AML-193 (cell line): ENCODE measurements at regions not wholly inside any gene's neighbourhood (a gene's known extent, or its start where the extent isn't known, plus 50 kb on each side); places are given as distances from the start of the nearest gene placed in this dataset.
"Not testable (repeated sequence)": the region's sequence is repeated elsewhere in the genome, so short reads cannot be mapped to it uniquely, and the experiment has no call there.

Experiments
- DNase-seq, 2 experiments: peaks; one replicate each; lab custom pipeline; 2025; lab: John Stamatoyannopoulos, UW

DNA sequence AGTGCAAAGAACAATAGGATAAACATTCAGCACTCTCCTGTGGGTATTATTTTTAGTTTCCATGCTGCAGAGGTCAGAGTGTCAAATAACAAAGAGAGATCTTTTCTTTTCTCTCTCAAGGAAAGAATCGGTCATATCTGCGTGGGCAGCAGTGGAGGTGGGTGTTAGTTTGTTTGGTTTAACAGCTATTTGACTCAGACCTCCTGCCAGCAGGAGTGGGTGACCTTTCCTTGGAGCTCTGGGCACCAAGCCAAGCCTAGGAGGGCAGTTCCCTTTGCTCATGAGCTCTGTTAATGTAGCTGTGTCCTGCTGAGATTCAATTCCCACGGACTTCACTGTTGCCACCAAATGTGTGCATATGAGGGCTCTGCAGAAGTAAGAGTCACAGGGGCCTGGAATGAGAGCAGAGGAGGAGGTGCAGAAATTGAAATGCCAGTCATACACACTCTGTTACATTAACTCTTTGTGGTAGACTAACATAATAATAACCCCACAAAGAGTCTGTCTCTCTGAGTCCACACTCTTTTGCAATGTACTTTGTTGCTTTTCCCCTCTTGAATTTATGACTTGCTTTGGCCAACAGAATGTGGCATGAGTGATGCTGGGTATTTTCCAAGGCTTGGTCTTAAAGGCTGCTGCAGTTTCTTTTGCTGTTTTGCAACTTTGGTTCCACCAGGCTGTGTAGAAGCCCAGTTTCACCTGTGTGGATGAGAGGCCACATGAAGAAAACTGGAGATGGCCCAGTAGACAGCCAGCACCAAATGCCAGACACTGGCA lies 76.0 kb upstream of the GRK3 start:
- DNase-seq = no peak

DNA sequence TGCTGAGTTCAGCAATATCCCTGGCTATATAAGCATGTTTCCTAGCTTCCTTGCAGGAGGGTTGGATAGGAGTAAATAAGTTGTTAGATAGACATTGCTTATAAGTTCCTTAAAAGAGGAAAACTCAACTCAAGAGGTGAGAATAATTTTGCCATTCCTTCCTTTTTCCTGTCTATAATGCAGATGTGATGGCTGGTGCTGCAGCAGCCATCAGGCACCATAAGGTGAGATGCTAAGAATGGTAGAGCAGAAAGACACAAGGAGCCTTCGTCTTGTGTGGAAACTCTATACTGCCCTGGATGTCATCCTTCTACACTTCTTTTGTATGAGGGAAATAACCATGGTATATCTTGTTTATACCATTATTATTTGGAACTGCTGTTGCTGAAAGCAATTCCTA lies 74.5 kb upstream of the GRK3 start:
- no peak for DNase-seq

DNA sequence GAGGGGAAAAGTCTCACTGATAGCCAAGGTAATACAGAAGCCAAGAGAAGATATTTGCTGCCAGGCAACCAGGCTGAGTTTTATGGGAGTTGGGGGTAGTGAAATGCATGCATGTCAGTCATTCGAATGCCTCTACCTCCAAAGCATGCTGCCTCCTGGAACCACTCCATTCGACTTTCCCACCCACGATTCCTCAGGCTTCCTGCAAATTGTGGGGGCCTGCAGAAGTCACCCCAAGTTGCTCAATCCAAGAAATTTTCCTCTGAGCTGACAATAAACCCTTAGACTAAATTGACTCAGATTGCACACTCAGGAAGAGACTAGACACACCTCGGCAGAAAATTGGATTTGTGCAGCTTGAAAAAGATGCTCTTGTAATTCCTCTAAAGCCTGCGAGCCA lies 73.6 kb upstream of the GRK3 start:
- no peak for DNase-seq

DNA sequence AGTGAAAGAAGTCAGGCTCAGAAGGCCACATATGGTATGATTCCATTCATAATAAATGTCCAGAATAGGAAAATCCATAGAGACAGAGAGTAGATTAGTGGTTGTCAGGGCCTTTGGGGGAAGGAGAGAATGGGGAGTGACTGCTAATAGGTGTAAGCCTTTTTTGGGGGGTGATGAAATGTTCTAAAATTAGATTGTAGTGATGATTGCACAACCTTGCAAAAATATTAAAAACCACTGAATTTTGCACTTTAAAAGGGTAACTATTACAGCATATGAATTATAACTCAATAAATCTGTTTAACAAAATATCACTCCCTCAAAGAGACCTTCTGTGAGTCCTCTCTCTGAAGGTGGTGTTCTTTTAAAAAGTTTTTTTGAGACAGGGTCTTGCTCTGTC lies 72.3 kb upstream of the GRK3 start:
- no peak for DNase-seq

DNA sequence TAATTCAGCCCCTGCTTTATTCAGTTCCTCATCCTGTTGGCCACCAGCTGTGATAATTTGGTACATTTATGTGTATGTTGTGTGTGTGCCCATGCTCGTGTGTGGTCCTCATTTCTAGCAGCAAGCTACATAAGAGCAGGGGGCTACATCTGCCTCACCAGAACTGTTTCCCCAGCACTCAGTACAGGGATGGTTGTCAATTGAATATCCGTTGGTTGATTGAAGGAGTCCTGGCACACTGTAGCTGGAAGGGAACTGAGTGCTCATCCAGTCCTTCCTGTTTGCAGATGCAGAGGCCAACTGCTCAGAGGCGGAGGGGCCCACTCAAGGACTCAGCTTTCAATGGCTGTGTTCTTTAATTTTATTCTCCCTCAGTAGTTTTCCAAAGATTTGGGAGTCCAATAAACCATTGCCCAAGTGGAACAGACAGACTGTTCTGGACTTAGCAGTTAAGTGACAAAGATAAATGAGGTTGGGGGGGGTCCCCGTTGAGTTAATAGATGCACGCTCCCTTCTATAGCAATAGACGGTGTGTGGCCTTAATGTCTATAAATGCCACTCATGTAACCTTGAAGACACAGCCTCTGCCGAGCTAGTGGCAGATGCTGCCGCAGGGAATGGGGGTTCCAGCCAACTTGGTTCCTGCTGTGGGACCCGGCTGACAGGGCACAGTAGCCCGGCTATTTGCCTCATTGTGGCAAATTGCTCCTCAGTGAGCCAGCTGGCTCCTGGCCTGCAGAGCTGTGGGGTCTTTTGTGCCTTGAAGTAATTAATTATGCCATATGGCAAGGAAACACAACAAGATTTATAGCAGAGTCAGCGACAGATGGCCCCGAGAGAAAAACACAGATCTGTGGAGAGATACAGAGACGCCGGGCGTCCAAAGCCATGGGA lies 71.4 kb upstream of the GRK3 start:
- DNase-seq = no peak

DNA sequence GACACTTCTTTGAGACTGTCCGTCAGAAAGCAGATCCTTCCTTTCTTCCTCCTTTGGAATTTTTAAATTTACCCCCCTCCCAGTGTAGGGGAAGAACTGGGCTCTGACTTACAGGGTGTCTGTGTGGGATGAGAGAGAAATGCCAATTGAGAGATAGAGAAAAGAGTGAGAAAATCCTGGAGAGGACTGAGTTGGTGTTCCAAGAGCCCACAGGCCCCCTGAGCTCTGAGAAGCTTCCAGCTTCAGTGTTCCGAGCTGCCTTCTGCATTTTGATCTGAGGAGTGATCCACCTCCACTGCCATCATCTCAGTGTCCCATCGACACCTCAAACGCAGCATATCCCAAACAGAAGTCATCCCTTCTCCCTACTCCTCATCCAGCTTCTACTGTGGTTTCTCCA lies 70.7 kb upstream of the GRK3 start:
- no peak for DNase-seq

DNA sequence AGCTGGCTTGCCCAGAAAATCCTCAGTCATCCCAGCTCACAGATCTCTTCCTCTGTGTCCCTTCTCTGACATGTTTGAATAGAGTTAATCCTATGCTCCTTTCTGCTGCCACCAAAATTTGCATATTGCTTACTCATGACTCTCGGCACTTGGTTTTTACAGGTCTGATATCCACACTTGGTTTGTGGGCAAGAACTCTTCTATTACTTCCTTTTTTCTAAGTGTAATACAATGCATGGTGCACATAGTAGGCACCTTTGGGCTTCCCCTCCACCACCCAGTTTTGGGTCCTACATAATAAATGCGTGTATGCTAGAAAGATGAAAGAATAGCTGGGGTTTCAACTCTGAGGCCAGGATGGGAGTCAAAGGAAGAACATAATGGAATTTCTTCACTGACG lies 69.7 kb upstream of the GRK3 start:
- no peak for DNase-seq

DNA sequence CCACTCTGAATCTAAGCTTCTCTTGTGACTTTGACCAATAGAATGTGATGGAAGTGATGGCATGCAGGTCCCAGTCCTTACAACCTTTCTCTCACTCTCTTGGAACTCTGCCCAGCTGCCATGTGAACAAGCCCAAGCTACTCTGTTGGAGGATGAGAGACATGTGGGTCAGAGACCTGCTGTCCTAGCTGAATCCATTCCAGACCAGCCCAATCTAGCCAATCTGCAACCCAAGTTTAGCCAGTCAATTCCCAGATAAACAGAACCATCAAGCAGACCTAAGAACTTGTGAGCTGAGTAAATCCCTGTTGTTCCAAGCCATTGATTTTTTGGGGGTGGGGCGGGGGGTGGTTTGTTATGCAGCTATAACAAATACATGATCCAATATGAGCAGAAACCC lies 69.2 kb upstream of the GRK3 start:
- no peak for DNase-seq

DNA sequence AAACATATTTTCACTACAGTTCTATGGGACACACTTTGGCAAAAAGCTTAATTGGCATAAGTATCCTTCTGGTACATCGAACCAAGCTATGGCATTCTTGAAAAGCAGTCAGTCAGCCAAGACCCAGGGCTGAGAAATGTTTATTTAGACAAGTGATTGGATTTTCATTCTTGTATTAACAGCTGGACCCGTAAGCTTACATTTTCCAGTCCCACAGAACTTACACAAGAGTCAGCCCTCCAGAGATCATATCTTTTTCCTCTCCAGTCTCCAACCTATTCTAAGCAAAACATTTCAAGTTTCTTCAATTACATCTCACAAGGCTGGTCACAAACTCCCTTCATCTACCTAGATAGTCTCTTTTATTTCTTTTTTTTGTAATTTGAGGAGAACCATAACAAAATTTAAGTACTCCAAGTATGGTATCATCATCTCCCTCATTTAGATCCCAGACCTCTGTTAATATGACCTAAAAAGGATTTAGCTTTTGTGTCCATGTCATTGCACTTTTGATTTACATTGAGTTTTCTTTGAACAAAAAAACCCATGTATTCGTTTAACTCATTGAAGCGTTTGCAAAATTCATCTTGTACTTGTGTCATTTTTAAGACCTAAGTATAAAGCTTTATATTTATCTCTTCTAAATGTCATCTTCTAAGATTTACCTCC lies 67.9 kb upstream of the GRK3 start:
- DNase-seq = no peak

DNA sequence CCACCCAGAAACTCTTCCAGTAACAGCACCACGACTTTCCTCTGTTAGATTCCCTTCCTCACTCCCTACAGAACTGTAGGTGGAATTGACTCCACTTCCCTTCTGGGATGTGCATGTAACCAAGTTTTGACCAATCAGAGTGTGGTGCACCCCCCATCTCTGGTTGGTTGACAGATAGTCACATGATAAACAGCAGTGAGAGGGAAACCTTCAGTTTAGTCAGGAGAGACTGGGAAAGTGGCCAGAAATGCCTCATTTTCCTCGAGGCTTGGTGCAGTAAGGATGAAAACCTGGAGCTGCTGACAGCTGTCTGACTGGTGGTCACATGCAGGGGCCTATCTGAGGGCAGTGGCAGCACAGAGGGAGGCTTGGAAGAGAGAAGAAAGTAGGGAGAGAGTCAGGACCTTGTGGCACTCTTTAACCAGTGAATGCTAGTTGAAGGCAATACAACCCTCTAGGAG lies 67.3 kb upstream of the GRK3 start:
- DNase-seq = no peak

DNA sequence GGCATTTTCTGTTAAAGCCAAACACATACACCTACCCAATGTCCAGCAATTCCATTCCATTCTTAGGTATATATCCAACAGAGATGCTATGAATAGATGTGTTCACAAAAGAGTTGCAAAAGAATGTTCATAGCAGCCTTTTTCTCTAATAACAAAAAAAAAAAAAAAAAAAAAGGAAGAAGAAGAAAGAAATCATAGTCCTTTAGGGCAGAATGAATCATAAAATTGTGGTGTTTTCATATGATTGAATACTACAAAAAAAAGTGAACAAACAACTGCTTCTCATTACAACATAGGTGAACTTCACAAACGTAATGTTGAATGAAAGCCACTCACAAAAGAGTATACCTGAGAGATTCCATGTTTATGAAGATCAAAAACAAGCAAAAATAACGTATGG lies 66.8 kb upstream of the GRK3 start:
- no peak for DNase-seq

DNA sequence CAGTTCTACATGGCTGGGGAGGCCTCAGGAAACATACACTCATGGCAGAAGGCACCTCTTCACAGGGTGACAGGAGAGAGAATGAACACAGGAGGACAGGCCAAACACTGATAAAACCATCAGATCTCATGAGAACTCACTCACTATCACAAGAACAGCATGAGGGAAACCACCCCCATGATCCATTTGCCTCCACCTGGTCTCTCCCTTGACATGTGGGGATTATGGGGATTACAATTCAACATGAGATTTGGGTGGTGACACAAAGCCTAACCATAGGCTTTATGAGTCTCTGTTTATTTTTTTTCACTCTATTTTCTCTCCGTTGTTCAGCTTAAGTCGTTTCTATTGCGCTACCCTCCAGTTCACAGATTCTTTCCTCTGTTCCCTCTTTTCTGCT lies 63.8 kb upstream of the GRK3 start:
- DNase-seq = not testable (repeated sequence)

DNA sequence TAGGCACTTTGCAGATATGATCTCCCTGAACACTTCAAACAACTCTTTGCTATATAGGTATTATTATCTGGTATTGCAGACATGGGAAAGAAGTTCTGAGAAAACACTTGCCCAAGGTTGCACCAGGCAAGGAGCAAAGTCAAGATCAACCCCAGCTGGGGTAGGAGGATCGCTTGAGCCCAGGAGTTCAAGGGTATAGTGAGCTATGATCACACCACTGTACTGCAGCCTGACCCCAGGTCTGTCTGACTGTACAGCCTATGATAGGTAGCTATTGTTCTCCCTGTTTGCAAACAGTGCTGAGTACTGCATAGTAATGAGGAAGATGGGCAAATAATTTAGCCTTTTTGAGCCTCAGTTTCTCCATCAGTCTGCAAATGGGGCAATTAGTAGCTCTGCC lies 60.5 kb upstream of the GRK3 start:
- not testable (repeated sequence) for DNase-seq

DNA sequence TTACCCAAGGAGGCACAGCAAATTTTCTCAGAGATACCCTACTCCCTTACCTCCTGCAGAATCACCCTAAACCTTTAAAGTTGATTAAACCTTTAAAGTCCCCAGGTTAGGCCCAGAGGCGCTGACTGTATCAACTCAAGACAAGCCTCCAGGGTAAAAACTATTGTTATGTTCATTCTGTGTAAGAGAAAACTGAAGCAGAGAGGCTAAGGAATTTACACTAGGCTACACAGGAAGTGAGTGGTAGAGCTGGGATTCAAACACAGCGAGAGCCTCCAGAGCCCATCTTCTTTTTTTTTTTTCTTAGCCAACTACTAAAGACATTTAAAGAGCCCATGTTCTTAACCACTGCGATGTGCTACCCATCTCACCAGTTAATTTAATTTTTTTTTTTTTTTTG lies 56.3 kb upstream of the GRK3 start:
- DNase-seq = no peak

DNA sequence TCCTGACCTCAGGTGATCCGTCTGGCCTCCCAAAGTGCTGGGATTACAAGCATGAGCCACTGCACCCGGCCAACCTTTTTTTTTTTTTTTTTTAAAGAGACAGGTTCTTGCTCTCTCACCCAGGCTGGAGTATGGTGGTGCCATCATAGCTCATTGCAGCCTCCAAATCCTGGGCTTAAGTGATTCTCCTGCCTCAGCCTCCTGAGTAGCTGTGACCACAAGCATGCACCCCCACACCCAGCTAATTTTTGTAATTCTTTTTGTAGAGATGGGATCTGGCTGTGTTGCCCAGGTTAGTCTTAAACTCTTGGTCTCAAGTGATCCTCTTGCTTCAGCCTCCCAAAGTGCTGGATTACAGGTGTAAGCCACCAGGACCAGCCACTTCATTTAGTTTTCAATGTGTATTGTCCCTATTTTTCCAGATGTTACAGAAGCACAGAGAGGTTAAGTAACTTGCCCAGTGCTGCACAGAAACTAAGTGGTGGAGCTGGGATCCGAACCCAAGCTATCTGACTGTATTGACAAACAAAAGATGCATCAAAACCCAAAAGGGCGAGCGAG lies 55.6 kb upstream of the GRK3 start:
- no peak for DNase-seq

DNA sequence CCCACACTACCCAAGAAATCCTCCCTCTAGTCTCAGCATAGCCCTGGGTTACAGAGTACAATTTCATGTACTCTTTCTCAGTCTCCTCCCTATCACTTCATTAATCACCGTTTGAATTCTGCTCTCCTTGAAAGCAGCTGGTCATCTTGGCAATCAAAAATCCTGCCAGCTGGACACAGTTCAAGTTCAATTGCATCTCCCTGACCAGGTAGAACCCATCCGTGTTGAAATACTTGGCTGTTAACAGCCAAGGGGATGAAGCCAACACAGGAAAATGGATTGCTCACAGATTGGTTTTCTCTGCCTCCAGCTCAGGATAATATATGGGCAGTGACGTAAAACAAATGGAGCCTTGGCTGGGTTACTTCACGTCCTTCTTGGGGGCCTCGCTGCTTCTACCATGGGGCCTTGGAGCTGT lies 55.1 kb upstream of the GRK3 start:
- DNase-seq = no peak

DNA sequence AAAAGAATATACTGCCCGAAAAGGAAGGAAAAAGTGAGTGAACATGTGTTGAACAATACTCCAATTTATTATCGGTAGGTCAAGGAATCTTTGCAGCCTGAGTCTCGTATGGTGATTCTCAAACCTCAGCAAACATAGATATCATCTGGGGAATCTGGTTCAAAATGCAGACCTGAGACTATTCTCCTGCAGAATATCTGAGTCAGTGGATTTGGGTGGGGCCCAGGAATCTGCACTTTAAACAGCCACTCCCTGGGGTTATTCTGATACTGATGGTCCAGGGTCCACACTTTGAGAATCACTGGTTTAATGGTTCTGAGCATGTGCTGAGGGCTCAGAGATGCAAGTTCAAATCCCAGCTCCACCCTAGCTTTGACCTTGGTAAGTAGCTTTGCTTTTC lies 53.6 kb upstream of the GRK3 start:
- DNase-seq = no peak

DNA sequence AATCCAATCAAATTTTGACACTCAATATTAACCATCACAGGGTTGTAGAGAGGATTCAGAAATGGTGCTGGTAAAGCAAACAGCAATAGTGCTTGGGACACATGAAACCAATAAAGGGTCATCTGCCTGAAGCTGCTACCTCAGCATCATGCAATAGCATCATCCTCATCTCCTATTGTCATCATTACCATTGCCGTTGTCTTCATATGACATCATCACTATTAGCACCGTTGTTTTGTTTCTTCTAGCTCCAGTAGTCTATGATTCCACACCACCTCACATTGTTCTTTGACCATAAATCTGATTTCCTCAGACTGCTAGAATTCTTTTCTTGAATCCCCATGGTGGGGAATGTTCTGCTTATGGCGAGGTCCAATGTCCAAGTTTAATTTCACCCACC lies 52.8 kb upstream of the GRK3 start:
- DNase-seq = no peak

DNA sequence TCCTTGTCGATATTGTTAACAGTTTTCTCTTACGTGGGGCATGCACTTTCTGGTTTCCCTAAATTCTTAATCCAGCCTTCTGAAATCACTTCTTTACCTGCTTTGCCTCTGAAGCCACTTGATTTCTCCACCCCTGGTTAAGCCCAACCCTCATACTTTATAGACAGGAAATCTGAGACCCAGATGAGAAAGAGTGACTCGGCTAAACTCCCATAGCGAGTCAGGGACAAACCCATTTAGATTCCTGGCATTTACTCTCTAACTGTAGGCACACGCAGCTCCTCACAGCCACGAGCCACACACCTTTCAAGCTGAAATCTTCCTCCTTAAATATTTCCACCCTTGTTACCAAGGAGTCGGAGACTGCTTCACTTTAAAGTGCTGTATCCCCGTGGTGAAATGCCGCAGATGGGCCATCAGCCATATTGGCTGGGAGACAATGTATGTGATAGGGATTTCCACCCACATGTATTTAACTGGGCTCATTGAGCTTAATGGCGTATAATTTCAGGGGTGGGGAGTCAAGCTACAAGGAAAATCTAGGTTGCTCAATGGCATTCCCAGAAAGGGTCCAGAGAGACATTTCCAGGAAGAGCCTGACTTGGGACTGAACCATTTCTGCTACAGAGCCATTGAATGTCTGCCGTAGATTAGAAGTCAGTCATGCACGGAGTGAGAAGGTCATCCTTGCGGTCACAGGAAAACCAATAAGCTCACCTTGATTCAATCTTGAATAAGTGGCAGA lies 49.9 kb upstream of the GRK3 start:
- no peak for DNase-seq
